ENCODE measurements at regions not wholly inside any gene's neighbourhood (a gene's known extent, or its start where the extent isn't known, plus 50 kb on each side); places are given as distances from the start of the nearest gene placed in this dataset.

DNA sequence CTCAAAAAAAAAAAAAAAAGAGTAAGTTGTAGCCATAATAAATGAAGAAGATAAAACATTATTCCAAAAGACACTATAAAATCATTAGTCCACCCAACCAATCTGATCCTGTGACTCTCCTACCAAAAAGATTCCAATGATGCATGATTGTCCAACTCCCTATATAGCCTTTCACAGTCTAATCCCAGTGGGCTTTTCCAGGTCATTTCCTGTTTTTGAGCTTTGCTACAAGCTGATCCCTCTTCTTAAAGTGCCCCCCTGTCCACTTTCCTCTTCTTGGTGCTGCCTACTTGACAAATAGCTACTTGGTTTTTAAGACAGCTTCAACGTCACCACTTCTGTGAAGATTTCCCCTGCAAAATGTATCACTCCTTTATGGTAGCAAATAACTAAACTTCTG, 88.4 kb downstream of the SEMA4F start:
- Histone ChIP-seq H3K27me3 (ENCODE audit: control insufficient read depth, insufficient read depth, low read length) (no peaks in the 10 kb centered on the region), H3K9me3 (ENCODE audit: control insufficient read depth, insufficient read depth, low read depth, low read length) (no peaks in the 10 kb centered on the region), H3K4me1 (ENCODE audit: control insufficient read depth, insufficient read depth, low read length) (0 out of 2 replicates have a peak, but pooled peaks cover 3% of the 10 kb centered on the region), H3K36me3 (ENCODE audit: control insufficient read depth, insufficient read depth, low read length) (no peaks in the 10 kb centered on the region), H3K27ac (ENCODE audit: low read length) (no peak overlapping the region), H3K4me3 (ENCODE audit: low read depth in 2 of 2, low read length in 2 of 2) (no peak overlapping the region)
- in situ Hi-C loops (cut with HindIII; ENCODE audit: low pct_unique_long_range_greater_than_20kb, low sequenced_read_pairs) = no loop called here
- CTCF ChIA-PET = no interaction called here
- TF ChIP-seq REST (IDR thresholded peaks at IDR 0.05; ENCODE audit: insufficient read depth in 1 of 2, low read depth in 2 of 2, low read length in 1 of 2) (no peak), CTCF (IDR thresholded peaks at IDR 0.05) (no peak), SIN3A (IDR thresholded peaks at IDR 0.05; ENCODE audit: borderline replicate concordance, insufficient read depth, low read depth, low read length) (no peak), TCF7L2 (IDR thresholded peaks at IDR 0.05; ENCODE audit: low read depth, low read length) (no peak), POLR2AphosphoS5 (IDR thresholded peaks at IDR 0.05; ENCODE audit: low read depth, low read length) (no peak)
- BruUV-seq (replicated peaks) = no TSS peak
- ATAC-seq (no peak), DNase-seq (ENCODE audit: low read depth, low spot score) (no peak)
- intact Hi-C loops (cut with micrococcal nuclease; ENCODE audit: unreplicated experiment) = no loop called here
- POLR2A ChIA-PET = interaction anchor here (0.6 kb wide), 1 partner anchor 8 kb away, joined by 6 read pairs; no protein-coding TSS in a partner anchor

- DNase-seq (ENCODE audit: low read depth, low spot score) = no peak
- CTCF ChIA-PET = no interaction called here
- no peaks in the 10 kb centered on the region for H3K9me3 ChIP-seq (ENCODE audit: control insufficient read depth, insufficient read depth, low read depth, low read length)
- no peaks in the 10 kb centered on the region for H3K36me3 ChIP-seq (ENCODE audit: control insufficient read depth, insufficient read depth, low read length)
- 0 out of 2 replicates have a peak, but pooled peaks cover 3% of the 10 kb centered on the region for H3K4me1 ChIP-seq (ENCODE audit: control insufficient read depth, insufficient read depth, low read length)
- no peaks in the 10 kb centered on the region for H3K27me3 ChIP-seq (ENCODE audit: control insufficient read depth, insufficient read depth, low read length)
- no peak for ATAC-seq
- H3K4me3 ChIP-seq (ENCODE audit: low read depth in 2 of 2, low read length in 2 of 2) = no peak overlapping the region
- POLR2A ChIA-PET = no interaction called here
- no TSS peak for BruUV-seq (replicated peaks)
- TF ChIP-seq POLR2AphosphoS5 (IDR thresholded peaks at IDR 0.05; ENCODE audit: low read depth, low read length) (no peak), TCF7L2 (IDR thresholded peaks at IDR 0.05; ENCODE audit: low read depth, low read length) (no peak), REST (IDR thresholded peaks at IDR 0.05; ENCODE audit: insufficient read depth in 1 of 2, low read depth in 2 of 2, low read length in 1 of 2) (no peak), SIN3A (IDR thresholded peaks at IDR 0.05; ENCODE audit: borderline replicate concordance, insufficient read depth, low read depth, low read length) (no peak), CTCF (IDR thresholded peaks at IDR 0.05) (no peak)
- intact Hi-C loops (cut with micrococcal nuclease; ENCODE audit: unreplicated experiment) (no loop called here), in situ Hi-C loops (cut with HindIII; ENCODE audit: low pct_unique_long_range_greater_than_20kb, low sequenced_read_pairs) (no loop called here)
- no peak overlapping the region for H3K27ac ChIP-seq (ENCODE audit: low read length)
Measured at GRCh38 chr2:74743039-74743438, 89.0 kb downstream of the SEMA4F start.
